K562 (cell line): ENCODE measurements at regions not wholly inside any gene's neighbourhood (a gene's known extent, or its start where the extent isn't known, plus 50 kb on each side); places are given as distances from the start of the nearest gene placed in this dataset.

ENCODE experiments used
- ATAC-seq: fragments of 200-7000 bp; cut with Tn5 transposase; 3 replicates; pipeline ENCODE4 v1.9.1; 2020; ENCODE audit warnings: moderate library complexity
- BruUV-seq: library from RNA; stranded (reverse); fragments of 400-500 nt; replicated peaks from 2 replicates; lab custom pipeline; 2021; lab: Mats Ljungman, UMichigan
- CTCF ChIA-PET: fragments of 300-600 bp; formaldehyde crosslinking; extraction: SDS; loops from one replicate; lab custom pipeline; 2021; ENCODE audit warnings: low intra/inter-chr PET ratio; lab: Yijun Ruan, JAX
- POLR2A ChIA-PET: fragments of 300-600, 350-650 bp; sonication (Branson Sonifier 250); formaldehyde crosslinking; extraction: SDS; loops from one replicate; lab custom pipeline; 2021; ENCODE audit warnings: antibody characterized with exemption, inconsistent platforms; lab: Yijun Ruan, JAX
- DNase-seq, 4 experiments: peaks; one replicate each; pipeline versions ENCODE4 v3.0.0 to v3.0.0-alpha.2; 2011 to 2018; ENCODE audit warnings: low spot score in 3 of 4, mixed read lengths in 3 of 4; ENCODE audit errors: extremely low read depth in 1 of 4
- FAIRE-seq: peaks from 2 replicates; lab custom pipeline; 2011; peaks lifted over from hg19 to GRCh38; lab: Jason Lieb, UNC
- H2AFZ ChIP-seq: 2 replicates; pipeline ENCODE4 v1.6.0; 2011; ENCODE audit warnings: low read depth, low read length, control low read depth, inconsistent platforms
- H3K27ac ChIP-seq: fragments of 200-600 bp; 3 replicates; pipeline ENCODE4 v1.8.0; 2011; ENCODE audit warnings: low read depth, mild to moderate bottlenecking, control low read depth, inconsistent platforms, low read length, moderate library complexity, mixed read lengths; ENCODE audit errors: extremely low read depth
- H3K27me3 ChIP-seq, 2 experiments: fragments of 300-600 bp in 1 of 2; 2 replicates in 1 of 2; 3 replicates in 1 of 2; pipeline versions ENCODE4 v1.6.0 to v1.8.0; 2011; ENCODE audit warnings: inconsistent platforms in 2 of 2, low read length in 2 of 2, mild to moderate bottlenecking in 1 of 2, mixed read lengths in 1 of 2, moderate library complexity in 1 of 2; ENCODE audit not compliant: control insufficient read depth in 2 of 2, insufficient read depth in 2 of 2
- H3K36me3 ChIP-seq: fragments of 300-600 bp; 3 replicates; pipeline ENCODE4 v1.8.0; 2011; ENCODE audit warnings: mild to moderate bottlenecking, low read length, inconsistent platforms; ENCODE audit not compliant: control insufficient read depth, insufficient read depth
- H3K4me1 ChIP-seq, 2 experiments: fragments of 200-600 bp in 1 of 2; replicated peaks in 1 of 2; 2 replicates in 1 of 2; 3 replicates in 1 of 2; pipeline versions ENCODE4 v1.5.1 to v1.8.0; 2011; ENCODE audit warnings: inconsistent platforms in 2 of 2, low read length in 2 of 2, mild to moderate bottlenecking in 1 of 2, mixed read lengths in 1 of 2, moderate library complexity in 1 of 2; ENCODE audit not compliant: control insufficient read depth in 2 of 2, insufficient read depth in 2 of 2
- H3K4me2 ChIP-seq: 2 replicates; pipeline ENCODE4 v1.6.1; 2011; ENCODE audit warnings: low read length, control low read depth, inconsistent platforms, mixed read lengths; ENCODE audit not compliant: insufficient read depth
- H3K4me3 ChIP-seq: fragments of 200-600 bp; sonication (generic), shearing (Covaris generic); 2 replicates; pipeline ENCODE4 v1.5.1; 2016; ENCODE audit warnings: control low read depth, inconsistent platforms
- H3K79me2 ChIP-seq: fragments of 200-600 bp; 3 replicates; pipeline ENCODE4 v1.8.0; 2011; ENCODE audit warnings: low read length, inconsistent platforms; ENCODE audit not compliant: control insufficient read depth, insufficient read depth
- H3K9ac ChIP-seq, 2 experiments: 2 replicates each; pipeline versions ENCODE4 v1.6.0 to v1.6.1; 2011; ENCODE audit warnings: low read depth in 2 of 2, low read length in 2 of 2, control low read depth in 1 of 2, inconsistent platforms in 1 of 2, mild to moderate bottlenecking in 1 of 2, mixed read lengths in 1 of 2; ENCODE audit not compliant: insufficient read depth in 1 of 2
- H3K9me1 ChIP-seq: one replicate; pipeline ENCODE4 v1.6.0; 2011; ENCODE audit warnings: inconsistent platforms, mild to moderate bottlenecking, low read length, moderate library complexity; ENCODE audit not compliant: control insufficient read depth, insufficient read depth
- H3K9me3 ChIP-seq: replicated peaks from 2 replicates; pipeline ENCODE4 v1.5.1; 2011; ENCODE audit warnings: low read depth, low read length, inconsistent platforms; ENCODE audit not compliant: control insufficient read depth, insufficient read depth
- H4K20me1 ChIP-seq: replicated peaks from 2 replicates; pipeline ENCODE4 v1.6.1; 2011; ENCODE audit warnings: low read length, inconsistent platforms, mixed read lengths; ENCODE audit not compliant: control insufficient read depth, insufficient read depth
- ARID3A ChIP-seq: IDR thresholded peaks from 2 replicates; pipeline ENCODE4 v1.6.1; 2012; ENCODE audit warnings: low read depth, low read length, improper control_type of control experiment, borderline replicate concordance
- BRCA1 ChIP-seq, 2 experiments: fragments of 450-650 bp in 1 of 2; sonication (generic) in 1 of 2; formaldehyde crosslinking in 1 of 2; IDR thresholded peaks; 2 replicates each; pipeline versions ENCODE4 v1.5.0 to v1.6.1; 2017 to 2020; ENCODE audit warnings: mild to moderate bottlenecking in 1 of 2, missing genetic modification reagents in 1 of 2
- CAMTA2 ChIP-seq: fragments of 250-450 bp; sonication (Bioruptor Pico); conservative IDR thresholded peaks from 2 replicates; pipeline ENCODE4 v1.5.1; 2022
- CHD4 ChIP-seq: fragments of 200-600 bp; sonication (generic); IDR thresholded peaks from 3 replicates; pipeline ENCODE4 v1.6.1; 2012; ENCODE audit warnings: low read depth, mild to moderate bottlenecking, mixed read lengths, low read length, inconsistent platforms; ENCODE audit not compliant: insufficient read depth, insufficient replicate concordance, poor library complexity, severe bottlenecking
- ETV5 ChIP-seq: sonication (generic); formaldehyde crosslinking; IDR thresholded peaks from 2 replicates; pipeline ENCODE4 v1.4.0; 2020; ENCODE audit warnings: low read depth, mild to moderate bottlenecking, missing genetic modification reagents
- HDAC2 ChIP-seq: fragments of 450-650 bp; IDR thresholded peaks from 2 replicates; pipeline ENCODE4 v1.6.1; 2016; ENCODE audit warnings: mild to moderate bottlenecking
- USF1 ChIP-seq: sonication (generic); formaldehyde crosslinking; IDR thresholded peaks from 2 replicates; pipeline ENCODE4 v1.9.0; 2022; ENCODE audit warnings: mild to moderate bottlenecking, missing genetic modification reagents
- VEZF1 ChIP-seq: fragments of 200-800 bp; sonication (Bioruptor generic); IDR thresholded peaks from 2 replicates; pipeline ENCODE4 v1.6.1; 2017; ENCODE audit warnings: missing genetic modification characterization, missing compliant biosample characterization
- ZBTB5 ChIP-seq: fragments of 450-650 bp; IDR thresholded peaks from 2 replicates; pipeline ENCODE4 v1.6.1; 2017; ENCODE audit warnings: antibody characterized with exemption
- ZNF239 ChIP-seq: fragments of 250-450 bp; sonication (Bioruptor Pico); IDR thresholded peaks from 2 replicates; pipeline ENCODE4 v1.4.0; 2020; ENCODE audit warnings: mild to moderate bottlenecking
- WGBS: fragments of 100-300 bp; shearing (Covaris generic); methylation state at CpG from one replicate; pipeline ENCODE4 v1.1.6; 2016; ENCODE audit warnings: low coverage, mixed read lengths; ENCODE audit not compliant: insufficient coverage; ENCODE audit errors: missing lambda C conversion rate; 5-methylcytosine and 5-hydroxymethylcytosine counted together
- in situ Hi-C: fragments of 300-500 bp; cut with MboI; formaldehyde crosslinking; loops from 4 replicates; pipeline ENCODE4 v1.15.0; 2018; ENCODE audit warnings: inconsistent platforms, mixed read lengths
- intact Hi-C: fragments of 100-400 bp; cut with micrococcal nuclease; formaldehyde crosslinking; loops from 2 replicates; pipeline ENCODE4 v1.14.2; 2022

GRCh38 chr2:88321449-88322248 lies 130.8 kb downstream of the FOXI3 start:
- TF ChIP-seq ZBTB5 (no peak), VEZF1 (CRISPR knock-in tag) (no peak), ETV5 (CRISPR knock-in tag) (no peak), BRCA1 (IDR thresholded peaks at IDR 0.05) (no peak), BRCA1 (CRISPR knock-in tag; IDR thresholded peaks at IDR 0.05) (no peak), HDAC2 (no peak), CAMTA2 (CRISPR knock-in tag) (no peak), ZNF239 (CRISPR knock-in tag) (no peak), USF1 (CRISPR knock-in tag) (no peak), CHD4 (no peak), ARID3A (no peak)
- TF ChIP-seq, all 486 proteins: peak for 0
- no peak overlapping the region for H3K9ac ChIP-seq
- ChIA-PET POLR2A (no interaction called here), CTCF (no interaction called here)
- H3K27ac ChIP-seq: no peak overlapping the region
- FAIRE-seq (no peak), ATAC-seq (no peak), DNase-seq (no peak)
- 3% methylated on average over 7 of the region's 7 CpGs for WGBS
- H3K27me3 ChIP-seq: peaks cover 8 to 21% of the 10 kb centered on the region in 2 experiments; a peak in 3 of 5 replicates
- no peaks in the 10 kb centered on the region for H4K20me1 ChIP-seq
- H3K4me1 ChIP-seq: no peaks in the 10 kb centered on the region
- no TSS peak for BruUV-seq
- H3K9me1 ChIP-seq: no peaks in the 10 kb centered on the region
- H3K79me2 ChIP-seq: no peaks in the 10 kb centered on the region
- no peaks in the 10 kb centered on the region for H3K9me3 ChIP-seq
- H3K36me3 ChIP-seq: no peaks in the 10 kb centered on the region
- no peak overlapping the region for H2AFZ ChIP-seq
- in situ Hi-C loops: no loop called here
- intact Hi-C loops: loop anchor here (10.0 kb wide), 1 partner anchor 133 kb away; the partner anchor contains the start of gene FOXI3
- H3K4me2 ChIP-seq: no peak overlapping the region
- H3K4me3 ChIP-seq: no peak overlapping the region
